Panc1 (cell line): ENCODE measurements at regions not wholly inside any gene's neighbourhood (a gene's known extent, or its start where the extent isn't known, plus 50 kb on each side); places are given as distances from the start of the nearest gene placed in this dataset.

Source experiments
- ATAC-seq: fragments of 200-7000 bp; cut with Tn5 transposase; 2 replicates; pipeline ENCODE4 v1.9.1; 2020; ENCODE audit warnings: mild to moderate bottlenecking, moderate library complexity
- BruUV-seq: library from RNA; stranded (reverse); fragments of 400-500 nt; replicated peaks from 2 replicates; lab custom pipeline; 2021; lab: Mats Ljungman, UMichigan
- CTCF ChIA-PET: fragments of 300-600 bp; sonication (Branson Sonifier 250); formaldehyde crosslinking; loops from one replicate; lab custom pipeline; 2022; ENCODE audit warnings: antibody characterized with exemption; lab: Charles Lee
- POLR2A ChIA-PET: fragments of 300-600 bp; sonication (Branson Sonifier 250); formaldehyde crosslinking; loops from one replicate; lab custom pipeline; 2022; ENCODE audit warnings: antibody characterized with exemption; lab: Charles Lee
- DNase-seq: peaks from one replicate; pipeline ENCODE4 v3.0.0-alpha.2; 2010; ENCODE audit warnings: low read depth, low spot score
- H3K27ac ChIP-seq: 2 replicates; pipeline ENCODE4 v1.5.1; 2011; ENCODE audit warnings: mild to moderate bottlenecking, low read length, inconsistent platforms
- H3K27me3 ChIP-seq: fragments of 200-500 bp; sonication (Bioruptor generic); 2 replicates; pipeline ENCODE4 v1.6.0; 2014; ENCODE audit warnings: low read length, inconsistent platforms; ENCODE audit not compliant: control insufficient read depth, insufficient read depth
- H3K36me3 ChIP-seq: fragments of 200-500 bp; sonication (Bioruptor generic); 2 replicates; pipeline ENCODE4 v1.5.1; 2014; ENCODE audit warnings: inconsistent platforms, mild to moderate bottlenecking, low read length, moderate library complexity; ENCODE audit not compliant: control insufficient read depth, insufficient read depth
- H3K4me1 ChIP-seq: 2 replicates; pipeline ENCODE4 v1.5.1; 2011; ENCODE audit warnings: inconsistent platforms, mild to moderate bottlenecking, low read length, moderate library complexity; ENCODE audit not compliant: control insufficient read depth, insufficient read depth
- H3K4me3 ChIP-seq, 2 experiments: 2 replicates each; pipeline ENCODE4 v1.5.1; 2011 to 2012; ENCODE audit warnings: low read depth in 2 of 2, low read length in 2 of 2, mild to moderate bottlenecking in 2 of 2, inconsistent platforms in 1 of 2, moderate library complexity in 1 of 2
- H3K9me3 ChIP-seq: fragments of 200-500 bp; sonication (Bioruptor generic); 2 replicates; pipeline ENCODE4 v1.5.1; 2014; ENCODE audit warnings: low read depth, mild to moderate bottlenecking, inconsistent platforms, low read length, moderate library complexity; ENCODE audit not compliant: control insufficient read depth, insufficient read depth
- CTCF ChIP-seq: fragments of 450-650 bp; IDR thresholded peaks from 2 replicates; pipeline ENCODE4 v1.5.1; 2017; ENCODE audit warnings: mild to moderate bottlenecking
- POLR2AphosphoS5 ChIP-seq: IDR thresholded peaks from 2 replicates; pipeline ENCODE4 v1.6.1; 2012; ENCODE audit warnings: mild to moderate bottlenecking, low read depth, low read length, moderate library complexity
- REST ChIP-seq, 2 experiments: IDR thresholded peaks; 2 replicates each; pipeline ENCODE4 v1.6.1; 2011 to 2012; ENCODE audit warnings: low read depth in 2 of 2, control low read depth in 1 of 2, low read length in 1 of 2, mild to moderate bottlenecking in 1 of 2, moderate library complexity in 1 of 2; ENCODE audit not compliant: insufficient read depth in 1 of 2
- SIN3A ChIP-seq: IDR thresholded peaks from 2 replicates; pipeline ENCODE4 v1.6.1; 2012; ENCODE audit warnings: low read depth, mild to moderate bottlenecking, low read length, moderate library complexity, borderline replicate concordance; ENCODE audit not compliant: insufficient read depth
- TCF7L2 ChIP-seq: IDR thresholded peaks from 2 replicates; pipeline ENCODE4 v1.6.1; 2011; ENCODE audit warnings: mild to moderate bottlenecking, low read depth, low read length, inconsistent platforms
- in situ Hi-C: cut with HindIII; loops from 2 replicates; pipeline ENCODE4 v1.10.0; 2016; ENCODE audit warnings: low sequenced_read_pairs, low pct_unique_long_range_greater_than_20kb
- intact Hi-C: fragments of 100-400 bp; cut with micrococcal nuclease; formaldehyde crosslinking; loops from one replicate; pipeline ENCODE4 v1.10.0; 2022; ENCODE audit not compliant: unreplicated experiment

GRCh38 chr1:229891227-229891626 lies 175.8 kb upstream of the GALNT2 start:
- peaks cover 11% of the 10 kb centered on the region for H3K27me3 ChIP-seq
- intact Hi-C loops (no loop called here), in situ Hi-C loops (no loop called here)
- CTCF ChIA-PET = no interaction called here
- no peaks in the 10 kb centered on the region for H3K4me1 ChIP-seq
- H3K9me3 ChIP-seq = no peaks in the 10 kb centered on the region
- H3K4me3 ChIP-seq = no peak overlapping the region
- POLR2A ChIA-PET = no interaction called here
- DNase-seq = no peak
- ATAC-seq = no peak
- H3K36me3 ChIP-seq = no peaks in the 10 kb centered on the region
- BruUV-seq = no TSS peak
- TF ChIP-seq SIN3A (no peak), CTCF (no peak), REST (IDR thresholded peaks at IDR 0.05; ENCODE audit: insufficient read depth in 1 of 2, low read depth in 2 of 2, low read length in 1 of 2) (no peak), TCF7L2 (no peak), POLR2AphosphoS5 (no peak)
- no peak overlapping the region for H3K27ac ChIP-seq

GRCh38 chr1:229892515-229893117 lies 174.4 kb upstream of the GALNT2 start:
- Histone ChIP-seq H3K27ac (no peak overlapping the region), H3K4me1 (no peaks in the 10 kb centered on the region), H3K36me3 (no peaks in the 10 kb centered on the region), H3K9me3 (no peaks in the 10 kb centered on the region), H3K4me3 (no peak overlapping the region), H3K27me3 (peaks cover 11% of the 10 kb centered on the region)
- BruUV-seq = no TSS peak
- ChIA-PET CTCF (no interaction called here), POLR2A (no interaction called here)
- ATAC-seq (no peak), DNase-seq (no peak)
- intact Hi-C loops (no loop called here), in situ Hi-C loops (no loop called here)
- TF ChIP-seq REST (IDR thresholded peaks at IDR 0.05; ENCODE audit: insufficient read depth in 1 of 2, low read depth in 2 of 2, low read length in 1 of 2) (no peak), TCF7L2 (no peak), CTCF (no peak), POLR2AphosphoS5 (no peak), SIN3A (no peak)
